C4-2B (cell line): ENCODE measurements at regions not wholly inside any gene's neighbourhood (a gene's known extent, or its start where the extent isn't known, plus 50 kb on each side); places are given as distances from the start of the nearest gene placed in this dataset.

ENCODE experiments used
- H3K27ac ChIP-seq: fragments of 450-650 bp; 2 replicates; pipeline ENCODE4 v1.5.1; 2017
- ZFX ChIP-seq: fragments of 450-650 bp; IDR thresholded peaks from 2 replicates; pipeline ENCODE4 v1.6.1; 2017
- TF ChIP-seq, protein P1 (sequence below): fragments of 450-650 bp; conservative IDR thresholded peaks from 2 replicates; pipeline ENCODE4 v1.5.1; 2017; ENCODE audit warnings: mild to moderate bottlenecking

DNA sequence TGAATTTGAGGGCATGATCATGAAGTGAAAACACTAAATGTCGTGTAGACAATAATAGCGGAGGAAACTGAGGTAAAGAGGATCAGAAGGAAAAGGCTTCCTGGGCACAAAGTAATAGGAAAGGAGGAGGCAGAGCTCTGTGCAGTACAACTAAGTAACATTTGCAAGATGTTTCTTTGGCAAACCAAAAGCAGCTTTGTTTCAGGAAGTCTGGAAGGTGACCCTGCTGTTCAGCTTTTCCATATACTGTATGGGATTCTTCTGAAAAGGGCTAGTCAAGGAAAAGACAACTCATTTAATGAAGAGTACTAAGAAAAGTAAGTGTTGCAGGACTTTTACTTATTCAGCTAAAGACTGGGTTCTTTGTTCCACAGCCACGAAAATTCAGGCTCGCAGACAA lies 463.1 kb downstream of the PCDH7 start:
- TF ChIP-seq ZFX, result no peak
- TF ChIP-seq, protein P1, sequence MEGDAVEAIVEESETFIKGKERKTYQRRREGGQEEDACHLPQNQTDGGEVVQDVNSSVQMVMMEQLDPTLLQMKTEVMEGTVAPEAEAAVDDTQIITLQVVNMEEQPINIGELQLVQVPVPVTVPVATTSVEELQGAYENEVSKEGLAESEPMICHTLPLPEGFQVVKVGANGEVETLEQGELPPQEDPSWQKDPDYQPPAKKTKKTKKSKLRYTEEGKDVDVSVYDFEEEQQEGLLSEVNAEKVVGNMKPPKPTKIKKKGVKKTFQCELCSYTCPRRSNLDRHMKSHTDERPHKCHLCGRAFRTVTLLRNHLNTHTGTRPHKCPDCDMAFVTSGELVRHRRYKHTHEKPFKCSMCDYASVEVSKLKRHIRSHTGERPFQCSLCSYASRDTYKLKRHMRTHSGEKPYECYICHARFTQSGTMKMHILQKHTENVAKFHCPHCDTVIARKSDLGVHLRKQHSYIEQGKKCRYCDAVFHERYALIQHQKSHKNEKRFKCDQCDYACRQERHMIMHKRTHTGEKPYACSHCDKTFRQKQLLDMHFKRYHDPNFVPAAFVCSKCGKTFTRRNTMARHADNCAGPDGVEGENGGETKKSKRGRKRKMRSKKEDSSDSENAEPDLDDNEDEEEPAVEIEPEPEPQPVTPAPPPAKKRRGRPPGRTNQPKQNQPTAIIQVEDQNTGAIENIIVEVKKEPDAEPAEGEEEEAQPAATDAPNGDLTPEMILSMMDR, result no peak
- H3K27ac ChIP-seq, result no peak overlapping the region

DNA sequence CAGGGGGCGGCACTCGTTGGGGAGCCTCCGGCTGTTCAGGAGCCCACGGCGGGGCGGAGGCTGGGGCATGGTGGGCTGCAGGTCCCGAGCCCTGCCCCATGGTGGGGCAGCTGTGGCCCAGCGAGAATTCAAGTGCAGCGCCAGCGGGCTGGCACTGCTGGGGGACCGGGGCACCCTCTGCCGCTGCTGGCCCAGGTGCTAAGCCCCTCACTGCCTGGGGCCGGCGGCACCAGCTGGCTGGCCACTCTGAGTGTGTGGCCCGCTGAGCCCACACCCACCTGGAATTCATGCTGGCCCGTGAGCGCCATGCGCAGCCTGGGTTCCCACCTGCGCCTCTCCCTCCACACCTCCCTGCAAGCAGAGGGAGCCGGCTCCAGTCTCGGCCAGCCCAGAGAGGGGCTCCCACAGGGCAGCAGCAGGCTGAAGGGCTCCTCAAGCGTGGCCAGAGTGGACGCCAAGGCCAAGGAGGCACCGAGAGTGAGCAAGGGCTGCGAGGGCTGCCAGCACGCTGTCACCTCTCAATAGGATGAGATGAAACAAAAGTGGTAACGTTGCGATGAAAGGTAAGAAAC lies 464.9 kb downstream of the PCDH7 start:
- TF ChIP-seq, protein P1, result no peak
- no peak for TF ChIP-seq ZFX
- H3K27ac ChIP-seq, result no peak overlapping the region

DNA sequence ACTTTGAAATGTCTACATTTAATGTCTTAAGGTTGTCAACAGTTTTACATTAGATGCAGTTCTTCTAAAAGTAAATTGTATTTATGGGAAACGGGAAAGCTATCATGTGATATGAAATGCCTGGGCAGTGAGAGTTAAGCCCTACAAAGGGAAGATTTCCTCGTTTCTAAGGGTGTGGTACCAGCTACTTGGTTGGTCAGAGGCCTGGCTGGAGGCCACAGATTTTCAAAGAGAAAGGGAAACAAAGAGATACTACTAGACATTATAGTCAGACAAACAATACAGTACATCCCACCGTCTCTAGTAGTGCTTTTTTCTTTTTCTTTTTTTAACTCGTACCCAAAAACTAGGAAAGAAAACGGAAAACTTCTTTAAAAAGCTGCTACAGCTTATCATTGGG lies 467.8 kb downstream of the PCDH7 start:
- no peak for TF ChIP-seq ZFX
- TF ChIP-seq, protein P1, result no peak

DNA sequence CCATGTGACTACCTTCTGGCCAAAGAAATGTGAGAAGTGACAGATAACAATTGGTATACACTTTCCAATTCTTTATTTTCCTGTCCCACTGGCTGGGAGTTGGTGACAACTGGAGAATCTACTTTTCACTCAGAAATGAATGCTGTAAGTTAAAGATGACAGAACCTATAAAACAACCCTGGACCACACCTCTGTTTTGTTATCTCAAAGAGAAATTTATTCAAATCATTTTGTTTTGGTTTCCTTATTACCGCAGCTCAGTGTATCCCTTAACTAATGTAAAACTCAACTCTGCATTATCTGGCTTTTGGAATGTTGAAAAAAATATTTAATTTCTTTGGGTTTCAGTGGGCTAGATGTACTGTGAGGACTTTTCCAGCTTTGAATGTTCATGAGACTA lies 469.8 kb downstream of the PCDH7 start:
- H3K27ac ChIP-seq, result no peak overlapping the region
- TF ChIP-seq, protein P1, result no peak
- TF ChIP-seq ZFX, result no peak

More for the DNA sequence above, 467.8 kb downstream of the PCDH7 start:
- no peak overlapping the region for H3K27ac ChIP-seq

DNA sequence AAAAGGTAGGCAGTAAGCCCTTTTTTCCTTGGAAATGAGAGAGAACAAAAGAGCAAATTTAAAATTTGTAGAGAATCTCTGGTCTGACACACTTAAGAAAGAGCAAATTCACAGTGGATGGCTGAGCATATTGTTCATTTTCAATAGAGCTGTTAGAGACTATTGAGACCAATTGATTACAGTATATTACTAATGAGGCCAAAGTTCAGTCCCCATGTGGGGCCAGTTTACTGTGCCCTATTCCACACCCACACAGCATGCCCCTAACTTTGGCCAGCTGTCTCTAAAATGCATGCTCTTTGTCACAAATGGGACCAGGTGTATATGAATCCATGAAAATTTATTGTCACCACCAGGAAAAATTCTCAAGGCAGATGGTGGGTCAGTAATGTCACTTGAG lies 470.5 kb downstream of the PCDH7 start:
- no peak overlapping the region for H3K27ac ChIP-seq
- TF ChIP-seq, protein P1, result no peak
- no peak for TF ChIP-seq ZFX

DNA sequence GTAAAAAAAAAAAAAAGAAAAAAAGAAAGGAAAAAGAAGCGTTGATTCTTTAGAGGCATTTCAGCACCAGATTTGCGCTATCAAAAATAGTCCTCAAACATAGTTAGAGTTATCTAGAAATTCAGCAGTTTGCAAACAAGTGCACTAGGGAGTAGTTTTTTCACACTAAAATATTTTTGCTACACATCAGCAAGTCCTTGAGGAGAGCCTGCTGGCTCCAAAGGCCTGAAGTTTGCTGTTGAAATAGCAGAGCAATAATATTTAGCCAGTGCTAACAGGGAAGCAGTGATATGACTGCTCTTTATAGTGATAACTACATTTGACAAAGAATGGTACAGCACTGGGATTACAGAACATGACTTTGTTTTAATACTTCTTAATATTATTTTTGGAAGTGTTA lies 472.2 kb downstream of the PCDH7 start:
- H3K27ac ChIP-seq, result no peak overlapping the region
- TF ChIP-seq, protein P1, result no peak
- TF ChIP-seq ZFX, result no peak

DNA sequence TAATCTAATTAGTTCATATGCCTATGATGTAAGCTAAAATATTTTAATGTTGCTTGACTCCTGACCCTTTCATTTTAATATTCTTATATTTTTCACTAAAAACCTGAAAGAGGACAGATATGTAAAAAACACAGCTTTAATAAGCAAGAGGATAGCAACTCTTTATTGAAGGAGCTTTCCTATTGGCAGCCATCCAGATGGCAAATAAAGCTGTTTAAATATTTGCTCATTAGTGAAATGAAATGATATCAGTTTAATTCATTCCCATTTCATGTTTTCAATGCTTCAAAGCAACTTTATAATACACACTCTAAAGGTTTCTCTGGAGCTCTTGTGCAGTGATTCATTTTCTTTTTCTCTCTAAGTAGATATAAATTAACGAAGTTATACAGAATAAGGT lies 473.4 kb downstream of the PCDH7 start:
- no peak for TF ChIP-seq ZFX
- TF ChIP-seq, protein P1, result no peak
- no peak overlapping the region for H3K27ac ChIP-seq
